ENCODE measurements at regions not wholly inside any gene's neighbourhood (a gene's known extent, or its start where the extent isn't known, plus 50 kb on each side); places are given as distances from the start of the nearest gene placed in this dataset.

- TF ChIP-seq BACH1 (IDR thresholded peaks at IDR 0.05; ENCODE audit: borderline replicate concordance), result peak; percentile 43; the same call in 1 of the 2 replicates
- peak; percentile 83 for TF ChIP-seq BCL11A (IDR thresholded peaks at IDR 0.05; ENCODE audit: low read depth, low read length)
- TF ChIP-seq STAT3 (IDR thresholded peaks at IDR 0.05; ENCODE audit: low read depth, low read length), result no peak
- TF ChIP-seq YY1 (IDR thresholded peaks at IDR 0.05; ENCODE audit: low read depth, low read length), result no peak
- no peak for TF ChIP-seq RAD21 (IDR thresholded peaks at IDR 0.05; ENCODE audit: insufficient read depth, low read depth, low read length)
- TF ChIP-seq BHLHE40 (IDR thresholded peaks at IDR 0.05; ENCODE audit: borderline replicate concordance in 1 of 2, low read depth in 2 of 2, low read length in 1 of 2), result peak; percentile 28 to 43; a peak in 2 of 4 replicates
- TF ChIP-seq ATF2 (IDR thresholded peaks at IDR 0.05; ENCODE audit: low read length), result peak; percentile 48; the same call in 1 of the 2 replicates
- peak; percentile 42 for TF ChIP-seq RUNX3 (IDR thresholded peaks at IDR 0.05; ENCODE audit: low read length)
- TF ChIP-seq PAX5 (IDR thresholded peaks at IDR 0.05; ENCODE audit: borderline replicate concordance, low read depth, low read length), result 0 out of 2 replicates have a peak, but pooled peaks have one; percentile 29
- peak; percentile 89; the same call in 1 of the 2 replicates for TF ChIP-seq IRF4 (IDR thresholded peaks at IDR 0.05; ENCODE audit: low read depth, low read length)
- TF ChIP-seq, protein P1, sequence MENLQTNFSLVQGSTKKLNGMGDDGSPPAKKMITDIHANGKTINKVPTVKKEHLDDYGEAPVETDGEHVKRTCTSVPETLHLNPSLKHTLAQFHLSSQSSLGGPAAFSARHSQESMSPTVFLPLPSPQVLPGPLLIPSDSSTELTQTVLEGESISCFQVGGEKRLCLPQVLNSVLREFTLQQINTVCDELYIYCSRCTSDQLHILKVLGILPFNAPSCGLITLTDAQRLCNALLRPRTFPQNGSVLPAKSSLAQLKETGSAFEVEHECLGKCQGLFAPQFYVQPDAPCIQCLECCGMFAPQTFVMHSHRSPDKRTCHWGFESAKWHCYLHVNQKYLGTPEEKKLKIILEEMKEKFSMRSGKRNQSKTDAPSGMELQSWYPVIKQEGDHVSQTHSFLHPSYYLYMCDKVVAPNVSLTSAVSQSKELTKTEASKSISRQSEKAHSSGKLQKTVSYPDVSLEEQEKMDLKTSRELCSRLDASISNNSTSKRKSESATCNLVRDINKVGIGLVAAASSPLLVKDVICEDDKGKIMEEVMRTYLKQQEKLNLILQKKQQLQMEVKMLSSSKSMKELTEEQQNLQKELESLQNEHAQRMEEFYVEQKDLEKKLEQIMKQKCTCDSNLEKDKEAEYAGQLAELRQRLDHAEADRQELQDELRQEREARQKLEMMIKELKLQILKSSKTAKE (IDR thresholded peaks at IDR 0.05; ENCODE audit: low read depth, poor library complexity, severe bottlenecking), result peak; percentile 56
- TF ChIP-seq PML (IDR thresholded peaks at IDR 0.05; ENCODE audit: low read length), result no peak
- no peak for TF ChIP-seq POLR2A (IDR thresholded peaks at IDR 0.05; ENCODE audit: low read depth, low read length)
- TF ChIP-seq CHD2 (IDR thresholded peaks at IDR 0.05; ENCODE audit: borderline replicate concordance, low read depth, low read length), result peak; percentile 29; the same call in 1 of the 2 replicates
- TF ChIP-seq ZNF217 (IDR thresholded peaks at IDR 0.05), result peak; percentile 73; the same call in 1 of the 2 replicates
- TF ChIP-seq POLR2AphosphoS5 (IDR thresholded peaks at IDR 0.05; ENCODE audit: low read length), result no peak
- TF ChIP-seq MEF2B (IDR thresholded peaks at IDR 0.05; ENCODE audit: partially characterized antibody, poor library complexity, severe bottlenecking), result no peak
- TF ChIP-seq NR2C1 (IDR thresholded peaks at IDR 0.05), result no peak
- no peak for TF ChIP-seq LARP7 (IDR thresholded peaks at IDR 0.05)
- TF ChIP-seq, protein P2, sequence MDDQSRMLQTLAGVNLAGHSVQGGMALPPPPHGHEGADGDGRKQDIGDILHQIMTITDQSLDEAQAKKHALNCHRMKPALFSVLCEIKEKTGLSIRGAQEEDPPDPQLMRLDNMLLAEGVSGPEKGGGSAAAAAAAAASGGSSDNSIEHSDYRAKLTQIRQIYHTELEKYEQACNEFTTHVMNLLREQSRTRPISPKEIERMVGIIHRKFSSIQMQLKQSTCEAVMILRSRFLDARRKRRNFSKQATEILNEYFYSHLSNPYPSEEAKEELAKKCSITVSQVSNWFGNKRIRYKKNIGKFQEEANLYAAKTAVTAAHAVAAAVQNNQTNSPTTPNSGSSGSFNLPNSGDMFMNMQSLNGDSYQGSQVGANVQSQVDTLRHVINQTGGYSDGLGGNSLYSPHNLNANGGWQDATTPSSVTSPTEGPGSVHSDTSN (IDR thresholded peaks at IDR 0.05; ENCODE audit: insufficient replicate concordance, low read depth, low read length), result no peak
- TF ChIP-seq, protein P3, sequence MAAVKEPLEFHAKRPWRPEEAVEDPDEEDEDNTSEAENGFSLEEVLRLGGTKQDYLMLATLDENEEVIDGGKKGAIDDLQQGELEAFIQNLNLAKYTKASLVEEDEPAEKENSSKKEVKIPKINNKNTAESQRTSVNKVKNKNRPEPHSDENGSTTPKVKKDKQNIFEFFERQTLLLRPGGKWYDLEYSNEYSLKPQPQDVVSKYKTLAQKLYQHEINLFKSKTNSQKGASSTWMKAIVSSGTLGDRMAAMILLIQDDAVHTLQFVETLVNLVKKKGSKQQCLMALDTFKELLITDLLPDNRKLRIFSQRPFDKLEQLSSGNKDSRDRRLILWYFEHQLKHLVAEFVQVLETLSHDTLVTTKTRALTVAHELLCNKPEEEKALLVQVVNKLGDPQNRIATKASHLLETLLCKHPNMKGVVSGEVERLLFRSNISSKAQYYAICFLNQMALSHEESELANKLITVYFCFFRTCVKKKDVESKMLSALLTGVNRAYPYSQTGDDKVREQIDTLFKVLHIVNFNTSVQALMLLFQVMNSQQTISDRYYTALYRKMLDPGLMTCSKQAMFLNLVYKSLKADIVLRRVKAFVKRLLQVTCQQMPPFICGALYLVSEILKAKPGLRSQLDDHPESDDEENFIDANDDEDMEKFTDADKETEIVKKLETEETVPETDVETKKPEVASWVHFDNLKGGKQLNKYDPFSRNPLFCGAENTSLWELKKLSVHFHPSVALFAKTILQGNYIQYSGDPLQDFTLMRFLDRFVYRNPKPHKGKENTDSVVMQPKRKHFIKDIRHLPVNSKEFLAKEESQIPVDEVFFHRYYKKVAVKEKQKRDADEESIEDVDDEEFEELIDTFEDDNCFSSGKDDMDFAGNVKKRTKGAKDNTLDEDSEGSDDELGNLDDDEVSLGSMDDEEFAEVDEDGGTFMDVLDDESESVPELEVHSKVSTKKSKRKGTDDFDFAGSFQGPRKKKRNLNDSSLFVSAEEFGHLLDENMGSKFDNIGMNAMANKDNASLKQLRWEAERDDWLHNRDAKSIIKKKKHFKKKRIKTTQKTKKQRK (IDR thresholded peaks at IDR 0.05; ENCODE audit: low read depth, low read length), result no peak
- TF ChIP-seq RELB (IDR thresholded peaks at IDR 0.05; ENCODE audit: low read depth), result peak; percentile 89
- TF ChIP-seq YBX1 (IDR thresholded peaks at IDR 0.05), result no peak
Measured at GRCh38 chr21:22223385-22223784, 1225.2 kb downstream of the NCAM2 start (continued).
